ENCODE measurements at regions not wholly inside any gene's neighbourhood (a gene's known extent, or its start where the extent isn't known, plus 50 kb on each side); places are given as distances from the start of the nearest gene placed in this dataset.

DNA sequence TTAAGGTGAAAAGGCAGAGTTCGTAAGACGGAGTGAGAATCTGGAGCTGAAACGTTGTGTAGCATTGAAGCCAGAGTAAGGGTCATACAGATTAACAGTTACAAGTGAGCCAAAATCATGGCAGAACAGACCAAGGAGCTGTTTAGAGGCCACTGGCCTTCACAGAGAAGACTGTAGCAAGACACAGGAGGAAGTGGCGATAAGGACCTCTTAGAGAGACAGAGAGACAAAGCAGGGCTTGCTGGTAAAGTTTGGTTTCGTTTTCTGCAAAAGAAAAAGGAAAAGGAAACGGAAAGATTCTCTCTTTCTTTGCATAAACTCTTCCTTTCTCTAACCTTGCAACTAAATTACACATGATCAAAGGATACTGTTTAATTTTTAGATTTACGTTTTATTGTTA is 83.0 kb downstream of the AASDHPPT start:
- TF ChIP-seq, protein P1, sequence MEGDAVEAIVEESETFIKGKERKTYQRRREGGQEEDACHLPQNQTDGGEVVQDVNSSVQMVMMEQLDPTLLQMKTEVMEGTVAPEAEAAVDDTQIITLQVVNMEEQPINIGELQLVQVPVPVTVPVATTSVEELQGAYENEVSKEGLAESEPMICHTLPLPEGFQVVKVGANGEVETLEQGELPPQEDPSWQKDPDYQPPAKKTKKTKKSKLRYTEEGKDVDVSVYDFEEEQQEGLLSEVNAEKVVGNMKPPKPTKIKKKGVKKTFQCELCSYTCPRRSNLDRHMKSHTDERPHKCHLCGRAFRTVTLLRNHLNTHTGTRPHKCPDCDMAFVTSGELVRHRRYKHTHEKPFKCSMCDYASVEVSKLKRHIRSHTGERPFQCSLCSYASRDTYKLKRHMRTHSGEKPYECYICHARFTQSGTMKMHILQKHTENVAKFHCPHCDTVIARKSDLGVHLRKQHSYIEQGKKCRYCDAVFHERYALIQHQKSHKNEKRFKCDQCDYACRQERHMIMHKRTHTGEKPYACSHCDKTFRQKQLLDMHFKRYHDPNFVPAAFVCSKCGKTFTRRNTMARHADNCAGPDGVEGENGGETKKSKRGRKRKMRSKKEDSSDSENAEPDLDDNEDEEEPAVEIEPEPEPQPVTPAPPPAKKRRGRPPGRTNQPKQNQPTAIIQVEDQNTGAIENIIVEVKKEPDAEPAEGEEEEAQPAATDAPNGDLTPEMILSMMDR (IDR thresholded peaks at IDR 0.05): no peak
- TF ChIP-seq POLR2AphosphoS5 (IDR thresholded peaks at IDR 0.05; ENCODE audit: low read depth, low read length): no peak
- TF ChIP-seq, protein P2, sequence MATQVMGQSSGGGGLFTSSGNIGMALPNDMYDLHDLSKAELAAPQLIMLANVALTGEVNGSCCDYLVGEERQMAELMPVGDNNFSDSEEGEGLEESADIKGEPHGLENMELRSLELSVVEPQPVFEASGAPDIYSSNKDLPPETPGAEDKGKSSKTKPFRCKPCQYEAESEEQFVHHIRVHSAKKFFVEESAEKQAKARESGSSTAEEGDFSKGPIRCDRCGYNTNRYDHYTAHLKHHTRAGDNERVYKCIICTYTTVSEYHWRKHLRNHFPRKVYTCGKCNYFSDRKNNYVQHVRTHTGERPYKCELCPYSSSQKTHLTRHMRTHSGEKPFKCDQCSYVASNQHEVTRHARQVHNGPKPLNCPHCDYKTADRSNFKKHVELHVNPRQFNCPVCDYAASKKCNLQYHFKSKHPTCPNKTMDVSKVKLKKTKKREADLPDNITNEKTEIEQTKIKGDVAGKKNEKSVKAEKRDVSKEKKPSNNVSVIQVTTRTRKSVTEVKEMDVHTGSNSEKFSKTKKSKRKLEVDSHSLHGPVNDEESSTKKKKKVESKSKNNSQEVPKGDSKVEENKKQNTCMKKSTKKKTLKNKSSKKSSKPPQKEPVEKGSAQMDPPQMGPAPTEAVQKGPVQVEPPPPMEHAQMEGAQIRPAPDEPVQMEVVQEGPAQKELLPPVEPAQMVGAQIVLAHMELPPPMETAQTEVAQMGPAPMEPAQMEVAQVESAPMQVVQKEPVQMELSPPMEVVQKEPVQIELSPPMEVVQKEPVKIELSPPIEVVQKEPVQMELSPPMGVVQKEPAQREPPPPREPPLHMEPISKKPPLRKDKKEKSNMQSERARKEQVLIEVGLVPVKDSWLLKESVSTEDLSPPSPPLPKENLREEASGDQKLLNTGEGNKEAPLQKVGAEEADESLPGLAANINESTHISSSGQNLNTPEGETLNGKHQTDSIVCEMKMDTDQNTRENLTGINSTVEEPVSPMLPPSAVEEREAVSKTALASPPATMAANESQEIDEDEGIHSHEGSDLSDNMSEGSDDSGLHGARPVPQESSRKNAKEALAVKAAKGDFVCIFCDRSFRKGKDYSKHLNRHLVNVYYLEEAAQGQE (IDR thresholded peaks at IDR 0.05; ENCODE audit: insufficient read depth in 1 of 2, low read depth in 2 of 2, low read length in 1 of 2): no peak
